ENCODE measurements at regions not wholly inside any gene's neighbourhood (a gene's known extent, or its start where the extent isn't known, plus 50 kb on each side); places are given as distances from the start of the nearest gene placed in this dataset.

DNA sequence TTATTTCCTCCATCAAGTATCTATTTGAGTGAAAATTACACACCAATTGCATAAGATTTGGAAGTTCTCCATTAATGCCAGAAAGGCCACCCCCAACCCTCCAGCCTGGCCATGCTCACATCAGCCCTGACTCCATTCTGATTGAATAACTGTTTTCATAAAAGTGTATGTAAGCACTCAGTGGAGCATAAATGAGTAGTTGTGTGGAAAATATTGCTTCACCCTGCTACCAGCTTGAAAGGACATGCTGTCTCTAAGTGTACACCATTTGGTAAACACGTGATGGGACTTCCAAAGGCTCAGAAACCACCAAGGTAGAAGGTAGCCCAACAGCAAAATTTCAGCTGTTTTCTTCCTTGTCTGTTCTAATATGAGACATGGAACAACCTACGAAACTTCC is 393.8 kb downstream of the ZNF385D start:
- DNase-seq = no peak
- Mint-ChIP-seq H3K27me3 (ENCODE audit: unreplicated experiment) (no peaks in the 10 kb centered on the region), H3K4me1 (ENCODE audit: low read depth, unreplicated experiment) (no peaks in the 10 kb centered on the region), H3K36me3 (ENCODE audit: insufficient read depth, unreplicated experiment) (no peaks in the 10 kb centered on the region), H3K9me3 (ENCODE audit: low read depth, unreplicated experiment) (no peaks in the 10 kb centered on the region), H3K4me3 (ENCODE audit: low read depth, unreplicated experiment) (no peak overlapping the region), H3K27ac (ENCODE audit: unreplicated experiment) (no peak overlapping the region)
- CTCF ChIA-PET = no interaction called here
- no TSS peak for BruUV-seq (replicated peaks)
- TF ChIP-seq, protein P1, sequence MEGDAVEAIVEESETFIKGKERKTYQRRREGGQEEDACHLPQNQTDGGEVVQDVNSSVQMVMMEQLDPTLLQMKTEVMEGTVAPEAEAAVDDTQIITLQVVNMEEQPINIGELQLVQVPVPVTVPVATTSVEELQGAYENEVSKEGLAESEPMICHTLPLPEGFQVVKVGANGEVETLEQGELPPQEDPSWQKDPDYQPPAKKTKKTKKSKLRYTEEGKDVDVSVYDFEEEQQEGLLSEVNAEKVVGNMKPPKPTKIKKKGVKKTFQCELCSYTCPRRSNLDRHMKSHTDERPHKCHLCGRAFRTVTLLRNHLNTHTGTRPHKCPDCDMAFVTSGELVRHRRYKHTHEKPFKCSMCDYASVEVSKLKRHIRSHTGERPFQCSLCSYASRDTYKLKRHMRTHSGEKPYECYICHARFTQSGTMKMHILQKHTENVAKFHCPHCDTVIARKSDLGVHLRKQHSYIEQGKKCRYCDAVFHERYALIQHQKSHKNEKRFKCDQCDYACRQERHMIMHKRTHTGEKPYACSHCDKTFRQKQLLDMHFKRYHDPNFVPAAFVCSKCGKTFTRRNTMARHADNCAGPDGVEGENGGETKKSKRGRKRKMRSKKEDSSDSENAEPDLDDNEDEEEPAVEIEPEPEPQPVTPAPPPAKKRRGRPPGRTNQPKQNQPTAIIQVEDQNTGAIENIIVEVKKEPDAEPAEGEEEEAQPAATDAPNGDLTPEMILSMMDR (IDR thresholded peaks at IDR 0.05; ENCODE audit: unreplicated experiment) = no peak
- intact Hi-C loops (cut with micrococcal nuclease; ENCODE audit: unreplicated experiment) = no loop called here

DNA sequence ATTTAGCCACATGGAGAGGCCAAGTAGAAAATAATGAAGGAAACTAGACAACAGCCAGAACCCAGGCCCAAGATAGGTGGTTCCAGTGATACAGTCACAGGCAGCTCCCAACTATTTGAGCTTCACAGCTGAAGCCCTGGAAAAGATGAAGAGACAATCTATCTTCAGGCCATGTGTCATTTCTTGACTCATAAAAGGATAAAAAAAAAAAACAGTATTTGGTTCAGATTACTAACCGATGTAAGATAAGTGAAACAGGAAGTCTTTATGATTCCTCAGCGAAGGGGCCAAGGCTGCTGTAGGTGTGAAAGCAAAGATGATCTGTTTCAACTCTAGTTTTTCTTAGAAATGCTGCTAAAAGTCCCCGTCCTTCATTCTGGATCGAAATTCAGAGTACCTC is 394.6 kb downstream of the ZNF385D start:
- BruUV-seq (replicated peaks) = no TSS peak
- TF ChIP-seq, protein P1 (IDR thresholded peaks at IDR 0.05; ENCODE audit: unreplicated experiment) = no peak
- Mint-ChIP-seq H3K36me3 (ENCODE audit: insufficient read depth, unreplicated experiment) (no peaks in the 10 kb centered on the region), H3K27ac (ENCODE audit: unreplicated experiment) (no peak overlapping the region), H3K27me3 (ENCODE audit: unreplicated experiment) (no peaks in the 10 kb centered on the region), H3K4me3 (ENCODE audit: low read depth, unreplicated experiment) (no peak overlapping the region), H3K4me1 (ENCODE audit: low read depth, unreplicated experiment) (no peaks in the 10 kb centered on the region), H3K9me3 (ENCODE audit: low read depth, unreplicated experiment) (no peaks in the 10 kb centered on the region)
- no peak for DNase-seq
- CTCF ChIA-PET = no interaction called here
- intact Hi-C loops (cut with micrococcal nuclease; ENCODE audit: unreplicated experiment) = no loop called here

DNA sequence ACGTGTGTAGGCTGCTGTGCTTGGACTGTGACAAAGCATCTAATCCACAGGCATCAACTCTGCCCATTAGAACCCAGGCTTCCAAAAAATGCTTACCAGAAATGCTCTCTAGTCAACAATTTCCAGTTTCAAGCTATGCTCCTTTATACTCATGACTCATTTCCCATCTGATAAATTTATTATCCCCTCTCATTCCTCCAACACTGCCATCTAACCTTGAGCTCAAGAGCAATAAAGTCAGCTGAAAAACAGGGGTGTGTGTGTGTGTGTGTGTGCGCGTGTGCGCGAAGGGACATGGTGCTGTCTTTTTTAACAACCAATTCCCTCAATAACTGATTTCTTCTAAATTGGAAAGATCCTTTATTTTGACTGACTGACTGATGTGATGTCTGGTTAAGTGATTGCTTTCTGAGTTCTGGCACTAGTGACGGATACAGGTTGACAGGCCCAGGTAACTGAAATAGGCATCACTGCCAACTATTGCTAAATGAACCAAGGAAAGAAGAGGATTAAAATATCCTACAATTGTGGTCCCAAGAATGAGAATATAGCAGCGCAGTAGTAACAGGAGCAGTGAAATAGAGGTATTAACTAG is 405.5 kb downstream of the ZNF385D start:
- CTCF ChIA-PET = interaction anchor here (0.6 kb wide), 1 partner anchor 11 kb away, joined by 3 read pairs; no protein-coding TSS in a partner anchor
- no peak overlapping the region for H3K27ac Mint-ChIP-seq (ENCODE audit: unreplicated experiment)
- TF ChIP-seq, protein P1 (IDR thresholded peaks at IDR 0.05; ENCODE audit: unreplicated experiment) = no peak
- no peaks in the 10 kb centered on the region for H3K4me1 Mint-ChIP-seq (ENCODE audit: low read depth, unreplicated experiment)
- no peak overlapping the region for H3K4me3 Mint-ChIP-seq (ENCODE audit: low read depth, unreplicated experiment)
- H3K36me3 Mint-ChIP-seq (ENCODE audit: insufficient read depth, unreplicated experiment) = no peaks in the 10 kb centered on the region
- intact Hi-C loops (cut with micrococcal nuclease; ENCODE audit: unreplicated experiment) = no loop called here
- H3K27me3 Mint-ChIP-seq (ENCODE audit: unreplicated experiment) = no peaks in the 10 kb centered on the region
- no TSS peak for BruUV-seq (replicated peaks)
- H3K9me3 Mint-ChIP-seq (ENCODE audit: low read depth, unreplicated experiment) = no peaks in the 10 kb centered on the region
- no peak for DNase-seq

DNA sequence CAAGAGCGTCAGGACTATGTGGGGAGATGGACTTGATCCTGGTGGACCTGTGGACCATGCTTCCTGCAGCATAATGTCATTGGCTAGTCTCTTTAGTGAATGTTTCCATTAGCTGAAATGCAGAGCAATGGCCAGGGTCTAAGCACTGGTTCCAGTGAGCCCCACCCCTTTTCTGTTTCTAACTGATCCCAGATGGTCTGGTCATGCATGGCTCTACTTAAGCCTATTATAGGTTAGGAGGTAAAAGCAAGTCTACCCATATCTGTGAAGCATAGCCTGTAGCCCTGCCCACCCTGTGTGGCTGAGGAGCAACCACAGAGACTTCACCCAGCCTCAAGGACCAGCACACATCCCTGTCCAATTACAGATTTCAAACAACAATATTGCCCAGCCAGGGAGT is 419.2 kb downstream of the ZNF385D start:
- intact Hi-C loops (cut with micrococcal nuclease; ENCODE audit: unreplicated experiment) = no loop called here
- DNase-seq = no peak
- no peak overlapping the region for H3K27ac Mint-ChIP-seq (ENCODE audit: unreplicated experiment)
- CTCF ChIA-PET = no interaction called here
- peaks cover 4% of the 10 kb centered on the region for H3K9me3 Mint-ChIP-seq (ENCODE audit: low read depth, unreplicated experiment)
- H3K4me3 Mint-ChIP-seq (ENCODE audit: low read depth, unreplicated experiment) = no peak overlapping the region
- TF ChIP-seq, protein P1 (IDR thresholded peaks at IDR 0.05; ENCODE audit: unreplicated experiment) = no peak
- peaks cover 8% of the 10 kb centered on the region for H3K4me1 Mint-ChIP-seq (ENCODE audit: low read depth, unreplicated experiment)
- no peaks in the 10 kb centered on the region for H3K36me3 Mint-ChIP-seq (ENCODE audit: insufficient read depth, unreplicated experiment)
- BruUV-seq (replicated peaks) = no TSS peak
- no peaks in the 10 kb centered on the region for H3K27me3 Mint-ChIP-seq (ENCODE audit: unreplicated experiment)

All from Calu3 (cell line).